WTC11 (cell line): ENCODE measurements at regions not wholly inside any gene's neighbourhood (a gene's known extent, or its start where the extent isn't known, plus 50 kb on each side); places are given as distances from the start of the nearest gene placed in this dataset.

Source experiments
- ARID4B ChIP-seq: sonication (generic); formaldehyde crosslinking; IDR thresholded peaks from 2 replicates; pipeline ENCODE4 v1.8.0; 2023; ENCODE audit warnings: missing genetic modification reagents, mild to moderate bottlenecking, borderline replicate concordance
- CTCF ChIP-seq: fragments of 200-600 bp; IDR thresholded peaks from 2 replicates; pipeline ENCODE4 v1.8.0; 2022; ENCODE audit warnings: antibody characterized with exemption
- HMGXB4 ChIP-seq: sonication (generic); formaldehyde crosslinking; IDR thresholded peaks from 2 replicates; pipeline ENCODE4 v1.8.1; 2023; ENCODE audit warnings: mild to moderate bottlenecking, moderate library complexity, missing genetic modification reagents
- MAX ChIP-seq: sonication (generic); formaldehyde crosslinking; IDR thresholded peaks from 2 replicates; pipeline ENCODE4 v1.8.0; 2022; ENCODE audit warnings: mild to moderate bottlenecking, missing genetic modification reagents
- MXD4 ChIP-seq: fragments of 250-450 bp; sonication (Bioruptor Pico); IDR thresholded peaks from 2 replicates; pipeline ENCODE4 v1.8.0; 2021; ENCODE audit warnings: mild to moderate bottlenecking, moderate library complexity, borderline replicate concordance
- NR2C2 ChIP-seq: sonication (generic); formaldehyde crosslinking; IDR thresholded peaks from 2 replicates; pipeline ENCODE4 v1.8.0; 2022; ENCODE audit warnings: mild to moderate bottlenecking, missing genetic modification reagents

GRCh38 chr2:150100834-150101233 lies 386.6 kb downstream of the RND3 start:
- TF ChIP-seq HMGXB4 (CRISPR knock-in tag): no peak
- no peak for TF ChIP-seq CTCF
- no peak for TF ChIP-seq ARID4B (CRISPR knock-in tag)
- no peak for TF ChIP-seq NR2C2 (CRISPR knock-in tag)
- no peak for TF ChIP-seq MAX (CRISPR knock-in tag)
- no peak for TF ChIP-seq MXD4
